Upper lobe of left lung (tissue), 6 donors: ENCODE measurements at regions not wholly inside any gene's neighbourhood (a gene's known extent, or its start where the extent isn't known, plus 50 kb on each side); places are given as distances from the start of the nearest gene placed in this dataset.

ENCODE experiments used
- ATAC-seq, 2 donors: fragments of 200-7000 bp; cut with Tn5 transposase; one replicate each; pipeline ENCODE4 v1.9.1; 2022; ENCODE audit warnings: mild to moderate bottlenecking in 2 of 2, moderate library complexity in 2 of 2; ENCODE audit not compliant: low FRiP score in 2 of 2
- DNase-seq, 2 donors: peaks; one replicate each; pipeline ENCODE4 v3.0.0-alpha.2; 2019 to 2020
- H3K27ac ChIP-seq, 4 donors: fragments of 200-600 bp; sonication (generic); one replicate each; pipeline ENCODE4 v1.5.1; 2016 to 2019
- H3K27me3 ChIP-seq, 4 donors: fragments of 200-600 bp; sonication (generic); one replicate each; pipeline ENCODE4 v1.5.1; 2017 to 2019
- H3K36me3 ChIP-seq, 4 donors: fragments of 200-600 bp; sonication (generic); one replicate each; pipeline ENCODE4 v1.5.1; 2016 to 2019
- H3K4me1 ChIP-seq, 4 donors: fragments of 200-600 bp; sonication (generic); one replicate each; pipeline ENCODE4 v1.5.1; 2018 to 2019
- H3K4me3 ChIP-seq, 4 donors: fragments of 200-600 bp; sonication (generic); one replicate each; pipeline ENCODE4 v1.5.1; 2017 to 2019; ENCODE audit warnings: mild to moderate bottlenecking in 2 of 4, moderate library complexity in 1 of 4
- H3K9me3 ChIP-seq, 4 donors: fragments of 200-600 bp; sonication (generic); one replicate each; pipeline ENCODE4 v1.5.1; 2018 to 2019
- CTCF ChIP-seq, 6 experiments: fragments of 450-650 bp in 4 of 6; fragments of 200-600 bp in 2 of 6; sonication (generic) in 2 of 6; IDR thresholded peaks; one replicate each; pipeline ENCODE4 v1.5.1; 2016 to 2019; ENCODE audit warnings: antibody characterized with exemption in 6 of 6
- EP300 ChIP-seq, 4 donors: sonication (generic); formaldehyde crosslinking; IDR thresholded peaks; one replicate each; pipeline ENCODE4 v1.5.1; 2017; ENCODE audit warnings: antibody characterized with exemption in 4 of 4, control low read depth in 2 of 4
- POLR2A ChIP-seq, 4 donors: fragments of 450-650 bp; IDR thresholded peaks; one replicate each; pipeline ENCODE4 v1.5.1; 2016 to 2017; ENCODE audit warnings: antibody characterized with exemption in 4 of 4, mild to moderate bottlenecking in 2 of 4
- POLR2AphosphoS5 ChIP-seq, 2 donors: sonication (generic); formaldehyde crosslinking; IDR thresholded peaks; one replicate each; pipeline ENCODE4 v1.5.1; 2017; ENCODE audit warnings: antibody characterized with exemption in 2 of 2
- WGBS, 2 donors: methylation state at CpG; one replicate each; pipeline ENCODE4 v1.1.5; 2017 to 2018; 5-methylcytosine and 5-hydroxymethylcytosine counted together
- donor health status: DM: no; HTN: no; CAD: no; lungs with moderate emphysema.
- donor health status: DM: no; HTN: yes; CAD: no; lungs with severe emphysema.

GRCh38 chr9:75230469-75230868 is 142.2 kb downstream of the OSTF1 start:
- no peak overlapping the region for H3K27ac ChIP-seq
- no peaks in the 10 kb centered on the region for H3K4me1 ChIP-seq
- no peaks in the 10 kb centered on the region for H3K27me3 ChIP-seq
- TF ChIP-seq POLR2A (IDR thresholded peaks at IDR 0.05) (no peak), POLR2AphosphoS5 (IDR thresholded peaks at IDR 0.05) (no peak), EP300 (IDR thresholded peaks at IDR 0.05) (no peak), CTCF (IDR thresholded peaks at IDR 0.05) (no peak)
- 70 to 94% methylated on average over 3 of the region's 3 CpGs for WGBS, 2 donors
- DNase-seq: no peak
- no peak overlapping the region for H3K4me3 ChIP-seq
- H3K9me3 ChIP-seq: peaks cover 0 to 6% (median 5%) of the 10 kb centered on the region in 4 donors
- ATAC-seq: no peak
- no peaks in the 10 kb centered on the region for H3K36me3 ChIP-seq

GRCh38 chr9:75231167-75231566 is 142.9 kb downstream of the OSTF1 start:
- Histone ChIP-seq H3K36me3 (no peaks in the 10 kb centered on the region), H3K9me3 (peaks cover 0 to 6% (median 4%) of the 10 kb centered on the region in 4 donors), H3K27ac (no peak overlapping the region), H3K4me1 (no peaks in the 10 kb centered on the region), H3K4me3 (no peak overlapping the region), H3K27me3 (no peaks in the 10 kb centered on the region)
- no peak for ATAC-seq
- WGBS, 2 donors: 82 to 93% methylated on average over 2 of the region's 2 CpGs
- no peak for DNase-seq
- no peak for TF ChIP-seq POLR2A (IDR thresholded peaks at IDR 0.05)
- TF ChIP-seq CTCF (IDR thresholded peaks at IDR 0.05): no peak
- no peak for TF ChIP-seq POLR2AphosphoS5 (IDR thresholded peaks at IDR 0.05)
- no peak for TF ChIP-seq EP300 (IDR thresholded peaks at IDR 0.05)

GRCh38 chr9:75233011-75233410 is 144.7 kb downstream of the OSTF1 start:
- no peaks in the 10 kb centered on the region for H3K27me3 ChIP-seq
- H3K36me3 ChIP-seq: no peaks in the 10 kb centered on the region
- 91 to 98% methylated on average over 5 of the region's 5 CpGs for WGBS, 2 donors
- peaks cover 0 to 2% (median under 1%) of the 10 kb centered on the region in 4 donors for H3K4me1 ChIP-seq
- H3K9me3 ChIP-seq: no peaks in the 10 kb centered on the region
- no peak overlapping the region for H3K4me3 ChIP-seq
- ATAC-seq (no peak), DNase-seq (no peak)
- H3K27ac ChIP-seq: no peak overlapping the region
- TF ChIP-seq EP300 (IDR thresholded peaks at IDR 0.05): no peak

- Histone ChIP-seq H3K9me3 (no peaks in the 10 kb centered on the region), H3K4me3 (no peak overlapping the region), H3K36me3 (no peaks in the 10 kb centered on the region), H3K27ac (no peak overlapping the region), H3K4me1 (peaks cover 0 to 11% (median 6%) of the 10 kb centered on the region in 4 donors), H3K27me3 (no peaks in the 10 kb centered on the region)
- TF ChIP-seq POLR2AphosphoS5 (IDR thresholded peaks at IDR 0.05) (peak; percentile 26 to 66), POLR2A (IDR thresholded peaks at IDR 0.05) (no peak), EP300 (IDR thresholded peaks at IDR 0.05) (peak in 1 of 4 donors; percentile 70), CTCF (IDR thresholded peaks at IDR 0.05) (no peak)
- 73 to 87% methylated on average over 2 of the region's 2 CpGs for WGBS, 2 donors
- no peak for ATAC-seq
- peak in 1 of 2 donors; percentile 67 for DNase-seq
These were observed 147.3 kb downstream of the OSTF1 start for GRCh38 chr9:75235632-75236031.

GRCh38 chr9:75238311-75238976 is 150.1 kb downstream of the OSTF1 start:
- ATAC-seq: peak; percentile 62 to 80
- DNase-seq: peak in 1 of 2 donors; percentile 55
- H3K4me3 ChIP-seq: no peak overlapping the region
- no peaks in the 10 kb centered on the region for H3K9me3 ChIP-seq
- 43 to 44% methylated on average over 11 of the region's 11 CpGs for WGBS, 2 donors
- TF ChIP-seq CTCF (IDR thresholded peaks at IDR 0.05) (peak; percentile 59 to 88 (median 74)), POLR2A (IDR thresholded peaks at IDR 0.05) (no peak)
- H3K27me3 ChIP-seq: no peaks in the 10 kb centered on the region
- no peaks in the 10 kb centered on the region for H3K36me3 ChIP-seq
- peaks cover 0 to 11% (median 6%) of the 10 kb centered on the region in 4 donors for H3K4me1 ChIP-seq
- H3K27ac ChIP-seq: peak overlapping the region in 1 of 4 donors; percentile 68
